Transverse colon (tissue), 4 donors: ENCODE measurements at regions not wholly inside any gene's neighbourhood (a gene's known extent, or its start where the extent isn't known, plus 50 kb on each side); places are given as distances from the start of the nearest gene placed in this dataset.

Source experiments
- EP300 ChIP-seq: sonication (generic); formaldehyde crosslinking; IDR thresholded peaks from one replicate; pipeline ENCODE4 v1.6.1; 2017; ENCODE audit warnings: antibody characterized with exemption, low read depth
- POLR2AphosphoS5 ChIP-seq, 3 donors: sonication (generic); formaldehyde crosslinking; IDR thresholded peaks; one replicate each; pipeline ENCODE4 v1.6.1; 2016; ENCODE audit warnings: antibody characterized with exemption in 3 of 3
- TF ChIP-seq, protein P1 (sequence below), 5 experiments: fragments of 200-600 bp in 3 of 5; fragments of 450-650 bp in 2 of 5; sonication (generic) in 3 of 5; IDR thresholded peaks; 1 replicate in 2 of 5; 2 replicates in 3 of 5; pipeline ENCODE4 v1.5.1; 2016 to 2017; ENCODE audit warnings: antibody characterized with exemption in 5 of 5, inconsistent platforms in 3 of 5, mild to moderate bottlenecking in 2 of 5, moderate library complexity in 1 of 5

DNA sequence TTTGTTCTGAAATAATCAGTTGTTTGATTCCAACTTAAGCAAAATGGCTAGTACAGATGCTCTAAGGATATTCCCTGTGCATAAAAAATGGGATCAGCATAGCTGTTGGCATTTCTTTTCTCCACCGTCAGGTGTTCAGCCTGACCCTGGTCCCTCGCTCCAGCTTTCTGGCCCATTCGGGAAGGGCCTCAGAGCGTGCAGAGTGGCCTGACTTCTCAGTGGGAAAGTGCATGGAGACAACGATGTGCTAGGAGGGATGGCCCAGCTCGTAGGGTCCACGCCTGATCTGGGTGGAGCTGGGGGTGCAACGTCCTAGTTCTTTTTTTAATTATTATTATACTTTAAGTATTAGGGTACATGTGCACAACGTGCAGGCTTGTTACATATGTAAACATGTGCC lies 319.1 kb upstream of the IRX4 start:
- TF ChIP-seq, protein P1, sequence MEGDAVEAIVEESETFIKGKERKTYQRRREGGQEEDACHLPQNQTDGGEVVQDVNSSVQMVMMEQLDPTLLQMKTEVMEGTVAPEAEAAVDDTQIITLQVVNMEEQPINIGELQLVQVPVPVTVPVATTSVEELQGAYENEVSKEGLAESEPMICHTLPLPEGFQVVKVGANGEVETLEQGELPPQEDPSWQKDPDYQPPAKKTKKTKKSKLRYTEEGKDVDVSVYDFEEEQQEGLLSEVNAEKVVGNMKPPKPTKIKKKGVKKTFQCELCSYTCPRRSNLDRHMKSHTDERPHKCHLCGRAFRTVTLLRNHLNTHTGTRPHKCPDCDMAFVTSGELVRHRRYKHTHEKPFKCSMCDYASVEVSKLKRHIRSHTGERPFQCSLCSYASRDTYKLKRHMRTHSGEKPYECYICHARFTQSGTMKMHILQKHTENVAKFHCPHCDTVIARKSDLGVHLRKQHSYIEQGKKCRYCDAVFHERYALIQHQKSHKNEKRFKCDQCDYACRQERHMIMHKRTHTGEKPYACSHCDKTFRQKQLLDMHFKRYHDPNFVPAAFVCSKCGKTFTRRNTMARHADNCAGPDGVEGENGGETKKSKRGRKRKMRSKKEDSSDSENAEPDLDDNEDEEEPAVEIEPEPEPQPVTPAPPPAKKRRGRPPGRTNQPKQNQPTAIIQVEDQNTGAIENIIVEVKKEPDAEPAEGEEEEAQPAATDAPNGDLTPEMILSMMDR (IDR thresholded peaks at IDR 0.05) = no peak
- TF ChIP-seq POLR2AphosphoS5 (IDR thresholded peaks at IDR 0.05) (no peak), EP300 (no peak)
